ENCODE measurements at regions not wholly inside any gene's neighbourhood (a gene's known extent, or its start where the extent isn't known, plus 50 kb on each side); places are given as distances from the start of the nearest gene placed in this dataset.
"Not testable (repeated sequence)": the region's sequence is repeated elsewhere in the genome, so short reads cannot be mapped to it uniquely, and the experiment has no call there.

DNA sequence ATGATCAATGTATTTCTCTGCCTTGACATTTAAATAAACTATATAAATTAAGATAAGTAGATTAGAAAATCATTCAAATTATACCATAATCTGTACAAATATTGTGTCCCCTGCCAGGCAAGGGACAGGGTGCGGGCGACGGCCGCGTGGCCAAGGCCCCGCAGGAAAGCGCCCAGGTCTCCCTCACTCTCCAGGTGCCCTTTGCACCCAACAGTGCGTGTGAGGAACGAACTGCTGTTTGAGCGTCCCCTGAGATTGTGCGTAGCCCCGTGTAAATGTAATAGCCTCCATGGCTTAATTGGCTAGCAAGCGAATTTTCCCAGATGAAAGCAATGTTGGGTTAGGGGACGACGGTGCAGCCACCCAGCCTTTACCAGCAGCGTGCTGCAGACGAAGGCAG lies 161.4 kb downstream of the SYT15 start:
- not testable (repeated sequence) for DNase-seq (ENCODE audit: low spot score); FAIRE-seq

DNA sequence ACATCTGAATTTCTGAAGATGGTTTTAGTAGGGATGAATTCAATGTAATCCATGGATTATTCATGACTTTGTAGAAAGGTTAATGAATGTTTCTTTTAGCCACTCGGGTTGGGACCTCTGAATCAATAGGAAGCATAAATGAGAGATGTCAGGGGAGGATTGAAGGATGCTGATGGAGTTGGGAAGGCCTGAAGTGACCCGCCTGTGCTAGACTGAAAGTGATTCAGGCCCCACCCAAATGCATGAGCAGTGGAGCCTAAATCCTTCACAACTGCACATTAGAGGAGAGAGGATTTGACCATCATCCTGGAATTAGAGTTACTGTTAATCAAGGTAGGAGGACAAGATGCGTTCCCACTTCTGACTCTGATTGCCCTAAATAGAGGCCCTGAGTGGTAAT lies 162.2 kb upstream of the PTPN20 start:
- not testable (repeated sequence) for DNase-seq (ENCODE audit: low spot score); FAIRE-seq

DNA sequence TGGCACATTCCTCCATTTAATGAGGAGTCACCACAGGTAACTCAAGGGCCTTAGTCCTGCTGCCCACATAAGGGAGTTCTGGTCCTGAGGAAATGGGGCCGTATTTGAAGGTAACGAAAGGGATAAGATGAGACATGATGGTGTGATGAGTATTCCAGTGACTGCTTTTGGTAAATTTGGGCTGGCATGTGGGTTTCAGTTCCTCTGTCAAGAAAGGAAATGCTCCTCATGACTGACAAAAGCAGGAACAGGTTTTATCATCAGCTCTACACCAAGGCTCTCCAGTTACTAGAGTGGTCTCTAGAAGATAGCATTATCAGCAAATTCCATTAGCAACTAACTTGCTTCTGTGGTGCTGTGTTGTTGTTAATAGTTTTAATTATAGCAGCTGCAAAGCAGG lies 161.8 kb upstream of the PTPN20 start:
- not testable (repeated sequence) for FAIRE-seq; DNase-seq (ENCODE audit: low spot score)

DNA sequence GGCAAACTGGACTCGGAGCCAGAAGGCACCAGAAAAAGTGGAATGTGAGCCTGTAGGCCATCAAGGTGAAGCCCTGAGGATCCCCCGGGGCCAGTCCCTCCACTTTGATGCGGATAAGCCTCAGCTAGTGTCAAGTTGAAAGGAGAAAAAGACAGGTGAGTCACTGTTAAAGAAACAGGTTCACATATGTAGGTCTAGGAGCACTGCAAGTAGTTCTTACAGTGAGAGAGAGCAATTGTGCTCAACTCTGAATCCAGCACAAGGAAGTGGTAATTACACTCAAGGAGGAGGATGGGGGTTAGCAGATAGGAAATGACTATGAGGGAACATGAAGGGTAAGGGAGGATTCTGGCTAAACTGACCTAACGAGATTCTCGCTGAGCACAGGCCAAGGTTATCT lies 157.5 kb upstream of the PTPN20 start:
- DNase-seq (ENCODE audit: low spot score); FAIRE-seq: not testable (repeated sequence)

DNA sequence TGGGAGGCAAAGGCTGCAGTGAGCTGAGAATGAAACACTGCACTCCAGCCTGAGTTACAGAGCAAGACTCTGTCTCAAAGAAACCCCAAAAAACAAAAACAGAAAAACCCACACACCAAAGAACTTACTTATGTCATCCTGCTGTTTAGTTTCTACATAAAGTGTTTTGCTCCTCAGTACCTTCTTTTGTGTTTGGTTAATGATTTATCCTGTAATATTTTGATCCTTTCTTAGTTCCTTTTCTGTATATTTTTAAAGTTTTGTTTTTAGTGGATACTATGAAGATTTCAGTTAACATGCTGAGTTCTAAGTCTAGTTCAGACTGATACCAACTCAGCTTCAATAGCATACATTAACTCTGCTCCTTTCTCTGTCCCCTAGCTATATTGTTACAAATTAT lies 149.8 kb upstream of the PTPN20 start:
- not testable (repeated sequence) for FAIRE-seq; DNase-seq (ENCODE audit: low spot score)

DNA sequence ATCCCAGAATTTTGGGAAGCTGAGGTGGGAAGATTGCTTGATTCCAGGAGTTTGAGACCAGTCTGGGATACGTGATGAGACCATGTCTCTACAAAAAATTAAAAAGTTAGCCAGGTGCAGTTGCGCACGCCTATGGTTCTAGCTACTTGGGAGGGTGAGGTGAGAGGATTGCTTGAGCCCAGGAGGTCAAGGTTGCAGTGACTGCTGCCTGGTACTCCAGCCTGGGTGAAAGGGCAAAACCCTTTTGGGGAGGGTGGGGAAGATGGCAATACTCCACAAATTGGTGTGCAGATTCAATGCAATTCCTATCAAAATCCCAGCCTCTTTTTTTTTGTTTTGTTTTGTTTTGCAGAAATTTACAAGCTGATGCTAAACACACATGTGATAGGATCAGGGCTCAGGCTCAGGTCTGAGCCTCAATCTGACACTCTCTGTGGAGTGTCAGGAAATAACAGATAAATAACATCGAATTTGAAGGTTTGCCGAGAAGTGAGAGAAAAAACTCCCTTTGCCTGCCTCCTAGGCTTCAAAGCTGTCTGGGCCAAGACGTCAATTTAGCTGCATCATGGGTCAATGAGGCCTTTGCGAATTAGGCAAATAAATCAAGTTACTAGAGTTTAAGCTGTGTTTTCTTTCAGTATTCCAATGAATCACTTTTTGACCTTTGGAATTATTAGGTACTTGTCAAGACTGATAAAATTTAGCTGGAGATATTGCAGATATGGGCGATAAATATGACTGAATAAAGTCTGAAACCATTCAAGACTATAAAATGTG lies 142.5 kb upstream of the PTPN20 start:
- DNase-seq (ENCODE audit: low spot score); FAIRE-seq: not testable (repeated sequence)

DNA sequence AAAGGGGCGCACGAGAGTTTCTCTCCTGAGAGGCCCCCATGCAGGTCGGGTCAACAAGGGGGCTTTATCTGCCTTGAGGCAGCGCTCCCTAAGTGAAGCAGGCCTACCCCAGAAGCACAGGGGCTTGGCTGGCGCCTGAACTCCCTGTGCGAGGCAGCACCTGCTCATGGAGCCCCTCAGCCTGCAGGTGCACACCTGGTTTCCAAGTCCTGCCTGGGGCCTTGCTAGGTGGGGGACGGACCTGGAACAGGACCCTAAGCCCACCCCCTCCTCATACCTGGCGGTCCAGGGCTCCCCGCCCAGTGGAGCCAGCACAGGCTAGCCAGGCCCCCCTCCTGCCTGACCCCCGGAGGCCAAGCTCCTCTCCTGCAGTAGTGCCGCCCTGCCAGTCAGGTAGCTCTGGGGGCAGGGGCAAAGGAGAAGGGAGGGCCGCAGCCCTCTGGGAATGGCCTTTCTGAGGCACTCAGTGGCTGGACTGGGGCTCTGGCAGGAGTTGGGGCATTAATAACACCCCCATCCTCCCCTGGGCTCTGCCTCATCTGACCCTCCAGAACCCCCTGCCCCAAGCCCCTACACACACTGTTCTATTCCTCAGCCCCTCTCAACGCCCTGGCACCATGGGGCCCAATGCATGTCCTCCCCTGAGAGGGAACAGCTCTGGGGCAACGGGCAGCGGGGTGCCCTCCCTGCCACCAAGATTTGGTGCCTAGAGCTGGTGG lies 137.9 kb upstream of the PTPN20 start:
- not testable (repeated sequence) for FAIRE-seq; DNase-seq (ENCODE audit: low spot score)

DNA sequence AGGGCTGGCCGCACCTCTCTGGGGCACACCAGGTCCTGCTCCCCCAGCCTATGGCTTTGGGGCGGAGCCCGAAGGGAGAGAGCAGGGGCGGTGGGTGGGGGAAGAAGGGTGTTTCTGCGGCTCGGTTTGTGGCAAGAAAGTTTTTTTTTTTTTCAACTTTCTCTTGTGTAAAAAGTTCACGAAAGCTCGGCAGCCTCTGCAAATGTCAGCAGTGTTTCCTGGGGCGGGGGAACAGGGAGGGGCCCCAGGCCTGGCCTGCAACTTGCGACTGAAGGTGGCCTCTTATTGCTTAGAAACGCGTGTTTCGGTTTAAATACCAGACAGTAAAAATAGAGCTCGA lies 137.4 kb upstream of the PTPN20 start:
- FAIRE-seq; DNase-seq (ENCODE audit: low spot score): not testable (repeated sequence)

DNA sequence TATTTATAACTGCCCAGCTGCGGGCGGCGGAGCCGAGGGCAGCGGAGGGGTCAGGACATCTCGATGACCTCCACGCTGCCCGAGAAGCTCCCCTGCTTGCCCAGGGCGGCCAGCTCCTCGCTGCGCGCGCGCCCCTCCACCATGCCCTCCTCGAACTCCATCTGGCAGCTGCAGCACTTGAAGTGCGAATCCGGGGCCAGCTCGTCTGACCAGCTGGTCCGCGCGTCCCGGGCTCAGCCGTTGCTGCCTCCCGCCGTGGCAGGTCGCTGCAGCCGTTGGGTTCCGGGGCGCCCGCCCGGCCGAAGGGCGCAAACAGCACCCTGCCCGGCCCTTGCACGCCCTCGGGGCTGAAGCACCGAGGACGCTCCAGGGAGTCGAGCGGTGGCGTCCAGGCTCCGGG lies 136.9 kb upstream of the PTPN20 start:
- FAIRE-seq; DNase-seq (ENCODE audit: low spot score): not testable (repeated sequence)

DNA sequence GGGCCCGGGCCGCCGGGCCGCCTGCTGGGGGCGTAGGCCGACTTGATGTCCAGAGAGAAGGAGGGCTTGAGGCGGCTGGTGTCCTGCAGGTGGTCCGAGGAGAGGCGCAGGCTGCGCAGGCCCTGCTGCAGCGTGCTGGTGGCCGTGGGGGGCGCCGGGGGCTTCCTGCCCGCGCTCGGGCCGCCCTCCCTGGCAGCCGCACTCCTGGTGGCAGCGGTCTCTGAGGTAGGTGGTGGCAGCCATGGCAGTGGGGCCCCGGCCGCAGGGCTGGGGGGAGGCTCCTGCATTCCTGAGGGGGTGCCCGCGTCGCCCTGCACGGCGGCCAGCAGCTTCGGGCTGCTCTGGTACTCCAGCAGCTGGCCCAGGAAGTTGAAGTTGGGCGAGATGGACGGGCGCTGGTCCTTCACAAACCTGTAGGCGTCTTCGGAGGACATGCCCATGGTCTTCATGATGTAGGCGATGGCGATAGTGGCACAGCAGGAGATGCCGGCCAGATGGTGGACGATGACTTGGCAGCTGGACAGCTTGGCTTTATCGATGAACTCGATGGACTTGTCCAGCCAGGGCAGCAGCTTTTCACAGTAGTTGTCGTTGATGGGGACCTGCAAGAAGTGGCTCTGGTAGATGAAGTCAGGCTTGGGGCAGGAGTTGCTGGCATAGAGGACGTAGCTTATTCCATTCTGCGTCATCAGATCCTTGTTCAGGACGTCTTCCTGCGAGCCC lies 136.1 kb upstream of the PTPN20 start:
- DNase-seq (ENCODE audit: low spot score); FAIRE-seq: not testable (repeated sequence)

DNA sequence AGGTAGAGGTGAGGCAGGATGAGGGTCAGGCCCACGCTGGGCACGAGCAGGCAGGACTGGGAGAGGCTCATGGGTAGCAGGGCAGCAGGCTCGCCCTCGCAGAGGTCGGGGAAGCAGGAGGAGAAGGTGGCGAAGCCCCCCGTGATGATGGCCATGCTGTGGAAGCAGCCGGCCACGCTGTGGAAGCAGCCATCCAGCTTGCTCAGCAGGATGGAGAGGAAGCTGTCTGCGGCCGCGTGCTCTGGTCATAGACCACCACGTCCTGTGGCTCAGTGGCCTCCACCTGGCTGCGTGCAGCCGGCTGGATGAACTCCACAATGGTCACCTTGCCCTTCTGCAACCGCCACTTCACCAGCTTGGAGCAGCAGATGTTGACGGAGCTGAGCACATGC lies 135.6 kb upstream of the PTPN20 start:
- FAIRE-seq; DNase-seq (ENCODE audit: low spot score): not testable (repeated sequence)

DNA sequence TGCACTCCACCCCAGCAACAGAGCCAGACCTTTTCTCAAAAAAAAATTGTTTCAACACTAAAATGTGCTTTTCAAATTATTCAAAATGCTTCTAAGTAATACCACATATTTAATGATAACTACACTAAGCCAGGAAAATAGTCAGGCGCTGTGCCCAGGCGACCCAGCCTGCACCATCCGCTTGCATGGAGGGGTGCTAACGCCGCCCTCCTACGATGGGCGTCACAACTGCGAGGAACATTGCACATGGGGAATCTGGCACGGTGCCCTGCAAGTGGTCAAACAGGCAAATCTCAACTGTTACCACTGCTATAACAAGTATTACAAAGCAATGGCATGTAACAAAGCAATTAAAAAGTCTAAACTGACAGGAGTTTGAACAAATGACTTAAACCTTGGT lies 131.7 kb upstream of the PTPN20 start:
- DNase-seq (ENCODE audit: low spot score), result peak; percentile 60
- FAIRE-seq, result not testable (repeated sequence)

DNA sequence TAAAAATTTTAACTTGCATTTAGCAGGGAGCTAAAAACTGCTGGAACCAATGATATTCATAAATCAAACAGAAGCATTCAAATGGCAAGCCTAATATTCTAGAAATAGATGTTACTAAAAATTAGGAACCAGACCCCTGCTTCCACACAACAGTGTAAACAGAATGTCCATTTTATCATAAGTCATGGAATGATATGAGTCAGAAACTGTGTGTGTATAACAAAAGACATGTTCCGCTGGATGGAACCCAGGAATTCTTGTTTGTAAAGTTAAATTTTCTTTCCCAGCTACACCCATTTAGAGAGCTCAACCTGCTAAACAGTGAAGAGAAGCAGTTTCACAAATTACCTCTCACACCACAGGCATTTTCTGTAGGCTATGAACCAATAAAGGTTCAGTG lies 131.1 kb upstream of the PTPN20 start:
- DNase-seq (ENCODE audit: low spot score) (peak; percentile 65), FAIRE-seq (peak; percentile 91)

DNA sequence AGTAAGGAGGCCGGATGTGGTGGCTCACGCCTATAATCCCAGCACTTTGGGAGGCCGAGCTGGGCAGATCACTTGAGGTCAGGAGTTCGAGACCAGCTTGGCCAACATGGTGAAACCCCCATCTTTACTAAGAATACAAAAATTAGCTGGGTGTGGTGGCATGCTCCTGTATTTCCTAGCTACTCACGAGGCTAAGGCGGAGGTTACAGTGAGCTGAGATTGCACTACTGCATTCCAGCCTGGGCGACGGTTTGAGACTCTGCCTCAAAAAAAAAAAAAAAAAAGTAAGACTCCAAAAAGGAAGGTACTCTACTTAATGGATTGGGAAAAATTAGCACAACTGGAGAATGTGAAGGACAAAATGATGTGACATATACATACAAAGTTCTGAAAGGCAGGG lies 130.2 kb upstream of the PTPN20 start:
- not testable (repeated sequence) for FAIRE-seq
- peak; percentile 8 for DNase-seq (ENCODE audit: low spot score)

DNA sequence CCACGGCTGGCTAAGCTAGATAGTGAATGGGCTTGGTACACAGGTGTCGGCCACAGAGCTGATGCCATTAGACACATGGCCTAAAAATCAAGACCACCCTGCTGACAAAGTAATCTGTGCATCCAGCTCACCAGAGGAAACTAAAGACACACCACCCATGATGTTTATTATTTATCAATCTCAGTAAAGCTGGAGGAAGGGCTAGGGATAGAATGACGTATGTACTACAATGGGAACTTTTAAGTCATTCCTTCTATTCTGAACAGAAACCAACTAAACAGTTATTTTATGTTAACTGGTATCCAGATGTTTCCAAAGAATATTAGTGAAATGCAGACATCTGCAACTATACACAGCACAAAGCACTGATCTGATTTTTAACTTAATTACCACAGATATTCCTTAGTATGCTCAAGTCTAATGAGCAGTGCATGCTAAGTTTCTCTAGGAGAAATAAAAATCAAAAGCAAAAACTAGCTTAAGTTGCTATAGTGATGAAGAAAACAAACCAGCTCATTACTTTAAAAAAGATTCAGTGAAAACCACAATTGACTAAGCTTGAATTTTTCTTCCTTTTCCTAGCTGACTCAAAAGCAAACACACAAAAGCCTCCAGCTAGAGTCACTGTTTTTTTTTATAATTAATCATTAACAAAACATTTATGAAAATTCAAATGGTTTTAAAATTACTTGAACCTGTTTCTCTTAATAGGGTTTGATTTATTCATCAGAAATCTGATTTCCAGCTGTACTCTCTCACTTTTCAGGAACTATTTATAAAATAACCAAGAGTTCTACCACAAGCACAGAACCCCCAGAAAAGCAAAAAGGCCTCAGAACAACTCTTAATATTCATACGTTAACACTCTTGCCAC lies 129.0 kb upstream of the PTPN20 start:
- FAIRE-seq (peak; percentile 96), DNase-seq (ENCODE audit: low spot score) (peak; percentile 56)

DNA sequence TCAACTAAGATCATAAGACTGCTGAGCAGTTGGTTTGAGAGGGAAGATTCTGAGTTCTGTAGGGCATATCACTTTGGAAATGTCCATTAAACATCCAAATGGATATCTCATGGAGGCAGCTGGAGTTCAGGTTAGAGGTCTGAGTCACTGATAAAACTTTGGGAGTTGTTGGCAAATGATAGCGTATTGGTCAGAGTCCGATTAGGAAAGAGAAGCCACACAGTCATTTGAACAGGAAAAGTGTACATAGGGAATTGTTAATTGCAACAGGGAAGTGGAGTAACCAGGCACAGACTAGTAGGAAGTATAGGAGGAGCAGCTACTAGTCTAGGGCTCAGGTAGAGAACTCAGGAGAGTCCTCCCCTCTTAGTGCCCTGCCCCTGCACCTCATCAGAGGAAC lies 126.6 kb upstream of the PTPN20 start:
- FAIRE-seq, result peak; percentile 33
- DNase-seq (ENCODE audit: low spot score), result peak; percentile 5

DNA sequence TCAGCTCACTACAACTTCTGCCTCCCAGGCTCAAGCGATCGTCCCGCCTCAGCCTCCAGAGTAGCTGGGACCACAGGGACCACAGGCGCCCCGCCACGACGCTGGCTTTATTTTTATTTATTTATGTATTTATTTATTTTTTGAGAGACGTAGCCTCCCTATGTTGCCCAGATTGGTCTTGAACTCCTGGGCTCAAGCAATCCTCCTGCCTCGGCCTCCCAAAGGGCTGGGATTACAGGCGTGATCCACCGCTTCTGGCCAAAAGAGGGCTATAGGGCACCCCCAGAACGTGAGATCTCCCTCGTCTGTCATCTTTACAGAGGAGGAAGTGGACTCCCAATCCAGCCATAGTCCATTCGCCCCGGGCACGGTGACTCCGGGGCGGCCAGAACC lies 125.1 kb upstream of the PTPN20 start:
- not testable (repeated sequence) for DNase-seq (ENCODE audit: low spot score); FAIRE-seq

DNA sequence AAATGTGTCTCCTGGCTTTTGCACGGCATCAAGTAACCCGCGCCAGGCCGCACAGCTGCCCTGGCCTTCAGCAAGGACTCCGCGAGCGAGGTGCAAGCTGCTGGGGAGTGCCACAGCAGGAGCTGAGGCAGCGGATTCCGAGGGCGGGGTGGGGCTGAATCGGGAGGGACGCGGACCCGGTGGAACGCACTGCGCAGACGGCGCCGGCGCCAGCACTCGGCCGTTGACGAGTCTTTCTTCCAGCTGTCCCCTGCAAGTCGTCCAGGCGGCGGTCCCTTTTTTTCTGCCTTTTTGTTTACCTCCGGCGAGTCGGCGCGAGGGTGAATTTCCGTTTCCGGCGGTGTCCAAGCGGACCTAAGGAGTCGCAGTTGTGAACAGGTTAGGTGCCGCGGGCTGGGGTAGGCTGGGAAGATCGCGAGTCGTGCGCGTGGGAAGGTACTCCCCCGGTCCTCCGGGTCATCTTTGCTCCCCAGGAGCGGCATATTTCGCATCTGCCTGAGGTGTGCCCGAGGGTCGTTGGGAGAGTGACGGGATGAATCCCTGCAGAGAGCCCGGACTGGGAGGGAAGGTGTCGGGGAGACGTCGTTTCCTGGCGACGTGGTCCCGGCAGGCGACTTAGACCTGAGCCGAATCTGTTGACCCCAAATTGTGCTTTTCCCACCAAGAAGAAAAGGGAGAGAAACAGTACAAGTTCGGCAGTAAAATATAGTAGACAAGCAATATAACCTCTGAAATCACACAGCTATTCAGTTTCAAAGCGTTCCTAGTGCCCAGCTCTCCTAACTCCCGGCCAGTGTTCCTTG lies 124.5 kb upstream of the PTPN20 start:
- FAIRE-seq, result not testable (repeated sequence)
- DNase-seq (ENCODE audit: low spot score), result peak; percentile 66

DNA sequence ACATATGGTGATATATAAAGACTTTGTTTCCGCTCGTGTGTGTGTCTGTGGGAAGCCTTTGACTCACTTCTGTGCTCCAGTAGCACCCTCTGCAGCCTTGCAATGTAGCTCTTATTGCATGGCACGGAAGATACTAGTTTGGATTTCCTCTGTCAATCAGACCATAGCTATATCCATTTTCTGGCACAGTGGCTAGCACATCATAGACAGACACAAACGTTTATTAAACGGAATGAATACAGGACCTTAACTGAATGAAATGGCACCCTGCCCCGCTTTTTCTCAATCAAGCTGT lies 124.0 kb upstream of the PTPN20 start:
- FAIRE-seq, result peak; percentile 74
- DNase-seq (ENCODE audit: low spot score), result peak; percentile 72

DNA sequence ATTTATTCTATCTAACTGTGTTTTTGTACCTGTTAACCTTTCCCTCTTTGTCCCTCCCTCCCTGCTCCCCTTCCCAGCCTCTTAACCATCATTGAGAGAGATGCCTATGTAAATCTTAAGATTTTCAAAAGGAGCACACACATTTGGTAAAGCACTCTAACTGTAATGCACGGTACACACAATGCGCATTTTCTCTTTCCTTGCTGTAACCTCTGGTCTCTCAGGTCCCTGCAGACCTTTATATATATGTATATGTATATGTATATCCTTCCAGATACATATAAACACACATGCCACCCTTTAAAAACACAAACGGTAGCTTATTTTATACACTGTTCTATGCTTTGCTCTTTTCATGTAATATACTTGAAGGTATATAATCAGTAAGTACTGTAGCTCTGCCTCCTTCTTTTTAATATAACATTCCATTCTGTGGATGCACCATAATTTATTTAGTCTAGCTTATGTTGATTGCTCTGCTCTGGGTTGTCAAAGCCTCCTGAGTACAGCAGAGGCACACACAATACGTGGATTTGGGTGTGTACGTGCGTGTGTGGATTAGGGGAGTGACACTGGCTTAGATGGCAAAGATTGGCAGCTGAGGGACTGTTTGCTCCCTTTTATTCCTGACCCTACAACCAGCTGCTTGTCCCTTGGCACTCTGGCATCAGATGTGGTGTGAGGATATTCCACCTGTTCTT lies 118.4 kb upstream of the PTPN20 start:
- not testable (repeated sequence) for DNase-seq (ENCODE audit: low spot score); FAIRE-seq
